ES-I3 (cell line): ENCODE measurements at regions not wholly inside any gene's neighbourhood (a gene's known extent, or its start where the extent isn't known, plus 50 kb on each side); places are given as distances from the start of the nearest gene placed in this dataset.

Source experiments
- H3K36me3 ChIP-seq: 2 replicates; pipeline ENCODE4 v1.6.1; 2013; ENCODE audit warnings: mild to moderate bottlenecking, low read length, control low read depth, moderate library complexity; ENCODE audit not compliant: insufficient read depth
- H3K4me1 ChIP-seq: 2 replicates; pipeline ENCODE4 v1.6.1; 2013; ENCODE audit warnings: mild to moderate bottlenecking, control low read depth, low read length; ENCODE audit not compliant: insufficient read depth
- H3K9ac ChIP-seq: 2 replicates; pipeline ENCODE4 v1.6.1; 2013; ENCODE audit warnings: low read depth, mild to moderate bottlenecking, low read length, moderate library complexity
- H3K9me3 ChIP-seq: 2 replicates; pipeline ENCODE4 v1.6.1; 2013; ENCODE audit warnings: mild to moderate bottlenecking, low read length, moderate library complexity; ENCODE audit not compliant: control insufficient read depth, insufficient read depth

GRCh38 chr3:178384321-178385230, 151.7 kb upstream of the KCNMB2 start:
- H3K9ac ChIP-seq, result no peak overlapping the region
- H3K9me3 ChIP-seq, result no peaks in the 10 kb centered on the region
- H3K36me3 ChIP-seq, result no peaks in the 10 kb centered on the region
- peaks cover 6% of the 10 kb centered on the region; the same call in 1 of the 2 replicates for H3K4me1 ChIP-seq

GRCh38 chr3:178385280-178385952, 150.8 kb upstream of the KCNMB2 start:
- no peaks in the 10 kb centered on the region for H3K9me3 ChIP-seq
- H3K9ac ChIP-seq, result no peak overlapping the region
- H3K4me1 ChIP-seq, result peaks cover 9% of the 10 kb centered on the region; the same call in 1 of the 2 replicates
- H3K36me3 ChIP-seq, result no peaks in the 10 kb centered on the region

DNA sequence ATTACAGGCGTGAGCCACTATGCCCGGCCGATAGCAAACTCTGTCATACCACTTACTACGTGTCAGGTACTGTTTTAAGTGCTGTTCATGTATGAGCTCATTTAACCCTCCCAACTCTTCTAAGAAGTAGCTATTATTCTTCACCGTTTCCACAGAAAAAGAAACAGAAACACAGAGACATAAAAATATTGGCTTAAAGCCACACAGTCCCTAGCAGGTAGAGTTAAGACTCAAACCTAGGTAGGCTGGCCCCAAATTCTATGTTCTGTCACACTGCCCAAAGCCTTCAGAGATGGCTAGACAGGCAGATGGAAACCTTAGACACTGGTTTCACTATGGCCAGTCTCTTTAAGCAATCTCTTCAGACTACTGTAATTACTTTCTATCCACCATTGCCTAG, 149.8 kb upstream of the KCNMB2 start:
- no peaks in the 10 kb centered on the region for H3K9me3 ChIP-seq
- H3K9ac ChIP-seq, result no peak overlapping the region
- peaks cover 9% of the 10 kb centered on the region; the same call in 1 of the 2 replicates for H3K4me1 ChIP-seq
- no peaks in the 10 kb centered on the region for H3K36me3 ChIP-seq

- H3K36me3 ChIP-seq, result no peaks in the 10 kb centered on the region
- H3K4me1 ChIP-seq, result peaks cover 9% of the 10 kb centered on the region; the same call in 1 of the 2 replicates
- no peak overlapping the region for H3K9ac ChIP-seq
- H3K9me3 ChIP-seq, result no peaks in the 10 kb centered on the region
These were observed 149.4 kb upstream of the KCNMB2 start for GRCh38 chr3:178386880-178387279.

DNA sequence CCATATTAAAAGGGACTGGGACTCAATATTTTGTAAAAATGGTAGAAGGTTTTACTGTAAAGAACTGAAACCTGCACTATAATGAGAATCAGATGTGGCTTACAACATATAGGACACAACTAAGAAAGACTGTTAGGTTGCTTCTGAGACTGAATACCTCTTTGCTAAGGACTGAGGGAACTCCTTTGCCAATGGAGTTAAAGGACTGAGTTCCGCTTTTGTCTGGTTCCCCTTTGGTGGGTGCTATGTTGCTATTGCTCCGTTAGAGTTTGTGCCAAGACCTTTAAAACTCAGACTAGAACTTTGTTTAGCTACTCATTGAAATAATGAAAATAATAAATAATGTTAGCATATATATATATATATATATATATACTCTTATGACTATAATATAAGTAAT, 147.8 kb upstream of the KCNMB2 start:
- H3K4me1 ChIP-seq, result peaks cover 9% of the 10 kb centered on the region; the same call in 1 of the 2 replicates
- no peaks in the 10 kb centered on the region for H3K9me3 ChIP-seq
- H3K36me3 ChIP-seq, result no peaks in the 10 kb centered on the region
- no peak overlapping the region for H3K9ac ChIP-seq

GRCh38 chr3:178389258-178389657, 147.0 kb upstream of the KCNMB2 start:
- Histone ChIP-seq H3K9me3 (no peaks in the 10 kb centered on the region), H3K4me1 (peaks cover 9% of the 10 kb centered on the region; the same call in 1 of the 2 replicates), H3K36me3 (no peaks in the 10 kb centered on the region), H3K9ac (no peak overlapping the region)

GRCh38 chr3:178392511-178392926, 143.7 kb upstream of the KCNMB2 start:
- Histone ChIP-seq H3K4me1 (peaks cover 9% of the 10 kb centered on the region; the same call in 1 of the 2 replicates), H3K36me3 (no peaks in the 10 kb centered on the region), H3K9me3 (no peaks in the 10 kb centered on the region), H3K9ac (no peak overlapping the region)

DNA sequence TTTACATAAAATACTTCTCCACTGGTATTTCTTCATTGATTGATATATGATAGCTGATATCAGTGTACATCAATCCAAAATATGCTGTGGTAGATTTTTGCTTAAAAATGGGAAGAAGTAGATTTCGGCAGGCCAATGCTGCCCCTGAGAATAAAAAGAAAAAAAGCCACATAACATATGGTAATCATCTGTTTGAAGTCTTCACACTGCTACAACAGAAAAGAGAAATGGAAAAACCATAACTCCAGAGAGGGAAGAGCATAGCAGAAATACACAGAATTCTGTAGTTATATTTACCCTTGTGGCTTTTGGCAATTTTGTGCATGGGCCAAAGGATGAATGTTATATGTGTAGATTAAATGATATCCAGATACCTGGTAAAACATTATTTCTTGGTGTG, 143.1 kb upstream of the KCNMB2 start:
- Histone ChIP-seq H3K36me3 (no peaks in the 10 kb centered on the region), H3K4me1 (peaks cover 9% of the 10 kb centered on the region; the same call in 1 of the 2 replicates), H3K9me3 (no peaks in the 10 kb centered on the region), H3K9ac (no peak overlapping the region)

GRCh38 chr3:178393824-178394223, 142.4 kb upstream of the KCNMB2 start:
- Histone ChIP-seq H3K9me3 (no peaks in the 10 kb centered on the region), H3K36me3 (no peaks in the 10 kb centered on the region), H3K9ac (no peak overlapping the region), H3K4me1 (peaks cover 9% of the 10 kb centered on the region; the same call in 1 of the 2 replicates)

DNA sequence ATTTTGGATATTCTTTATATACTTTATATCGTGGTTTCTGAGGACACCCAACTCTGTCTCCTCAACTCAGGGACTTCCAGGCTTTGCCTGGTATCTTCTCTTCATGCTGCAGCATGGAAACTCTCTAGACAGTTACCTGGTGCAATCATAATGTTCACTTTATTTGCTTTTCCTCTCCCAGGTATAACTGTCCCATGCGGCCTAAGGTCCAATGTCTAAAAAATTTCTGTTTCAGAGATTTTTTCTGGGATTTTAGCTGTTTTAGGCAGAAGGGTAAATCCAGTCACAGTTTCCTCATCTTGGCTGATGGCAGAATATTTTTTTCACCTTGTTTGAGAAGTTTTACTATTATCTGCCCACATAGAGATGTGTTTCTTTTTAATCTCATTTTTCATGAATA, 139.9 kb upstream of the KCNMB2 start:
- H3K9ac ChIP-seq, result no peak overlapping the region
- no peaks in the 10 kb centered on the region for H3K9me3 ChIP-seq
- no peaks in the 10 kb centered on the region for H3K4me1 ChIP-seq
- H3K36me3 ChIP-seq, result no peaks in the 10 kb centered on the region

GRCh38 chr3:178397202-178397601, 139.0 kb upstream of the KCNMB2 start:
- no peaks in the 10 kb centered on the region for H3K4me1 ChIP-seq
- no peaks in the 10 kb centered on the region for H3K36me3 ChIP-seq
- H3K9ac ChIP-seq, result no peak overlapping the region
- H3K9me3 ChIP-seq, result no peaks in the 10 kb centered on the region

DNA sequence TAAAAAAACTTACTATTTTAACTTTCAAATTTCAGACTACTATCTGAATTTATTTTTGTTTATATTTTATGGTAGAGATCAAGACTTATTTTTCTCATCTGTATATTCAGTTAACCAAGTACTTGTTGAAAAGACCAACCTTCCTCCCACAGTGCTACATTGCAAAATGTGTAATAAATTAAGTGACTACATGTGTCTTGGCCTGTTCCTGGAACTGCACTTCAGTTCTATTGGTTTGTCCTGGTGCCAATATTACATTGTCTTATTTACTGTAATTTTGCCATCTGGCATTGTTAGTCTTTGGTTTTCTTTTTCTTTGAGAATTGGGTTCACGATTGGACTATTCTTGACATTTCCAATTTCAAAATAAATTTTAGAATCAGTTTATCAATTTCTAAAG, 138.4 kb upstream of the KCNMB2 start:
- H3K9me3 ChIP-seq, result no peaks in the 10 kb centered on the region
- no peaks in the 10 kb centered on the region for H3K36me3 ChIP-seq
- H3K4me1 ChIP-seq, result no peaks in the 10 kb centered on the region
- no peak overlapping the region for H3K9ac ChIP-seq

- Histone ChIP-seq H3K4me1 (no peaks in the 10 kb centered on the region), H3K9me3 (no peaks in the 10 kb centered on the region), H3K9ac (no peak overlapping the region), H3K36me3 (no peaks in the 10 kb centered on the region)
These were observed 131.3 kb upstream of the KCNMB2 start for GRCh38 chr3:178404961-178405360.

GRCh38 chr3:178405531-178405930, 130.7 kb upstream of the KCNMB2 start:
- Histone ChIP-seq H3K9ac (no peak overlapping the region), H3K36me3 (no peaks in the 10 kb centered on the region), H3K9me3 (no peaks in the 10 kb centered on the region), H3K4me1 (no peaks in the 10 kb centered on the region)

- H3K4me1 ChIP-seq, result no peaks in the 10 kb centered on the region
- no peaks in the 10 kb centered on the region for H3K36me3 ChIP-seq
- no peak overlapping the region for H3K9ac ChIP-seq
These were observed 130.0 kb upstream of the KCNMB2 start for GRCh38 chr3:178406206-178406605.

More at GRCh38 chr3:178406206-178406605, 130.0 kb upstream of the KCNMB2 start:
- no peaks in the 10 kb centered on the region for H3K9me3 ChIP-seq
